HepG2 (cell line): ENCODE measurements at regions not wholly inside any gene's neighbourhood (a gene's known extent, or its start where the extent isn't known, plus 50 kb on each side); places are given as distances from the start of the nearest gene placed in this dataset.

Experiments
- ATAC-seq: fragments of 200-7000 bp; cut with Tn5 transposase; 3 replicates; pipeline ENCODE4 v1.9.1; 2020; ENCODE audit warnings: mild to moderate bottlenecking, moderate library complexity
- BruUV-seq: library from RNA; stranded (reverse); fragments of 400-500 nt; replicated peaks from 2 replicates; lab custom pipeline; 2021; lab: Mats Ljungman, UMichigan
- CTCF ChIA-PET: fragments of 300-600 bp; formaldehyde crosslinking; extraction: SDS; loops from one replicate; lab custom pipeline; 2021; ENCODE audit warnings: low total read pairs, inconsistent platforms, low intra/inter-chr PET ratio; lab: Yijun Ruan, JAX
- POLR2A ChIA-PET: fragments of 350-600 bp; sonication (Branson Sonifier 250); formaldehyde crosslinking; loops from one replicate; lab custom pipeline; 2020; ENCODE audit warnings: antibody characterized with exemption, inconsistent platforms; lab: Yijun Ruan, JAX
- DNase-seq: peaks from one replicate; pipeline ENCODE4 v3.0.0-alpha.2; 2015; ENCODE audit warnings: low spot score
- FAIRE-seq: peaks from 3 replicates; lab custom pipeline; 2011; peaks lifted over from hg19 to GRCh38; lab: Jason Lieb, UNC
- H2AFZ ChIP-seq: one replicate; pipeline ENCODE4 v1.6.1; 2011; ENCODE audit warnings: low read length, inconsistent platforms
- H3K27ac ChIP-seq: fragments of 300-600 bp; 3 replicates; pipeline ENCODE4 v1.8.0; 2011; ENCODE audit warnings: mixed run types, mild to moderate bottlenecking, mixed read lengths, low read length, inconsistent platforms; ENCODE audit not compliant: insufficient read depth; ENCODE audit errors: extremely low read length
- H3K27me3 ChIP-seq, 2 experiments: fragments of 200-600 bp in 1 of 2; 2 replicates in 1 of 2; 3 replicates in 1 of 2; pipeline versions ENCODE4 v1.6.0 to v1.8.0; 2011; ENCODE audit warnings: low read length in 2 of 2, mild to moderate bottlenecking in 2 of 2, moderate library complexity in 2 of 2, inconsistent platforms in 1 of 2; ENCODE audit not compliant: insufficient read depth in 2 of 2, control insufficient read depth in 1 of 2
- H3K36me3 ChIP-seq, 2 experiments: fragments of 200-600 bp in 1 of 2; replicated peaks in 1 of 2; 2 replicates in 1 of 2; 3 replicates in 1 of 2; pipeline versions ENCODE4 v1.5.1 to v1.8.0; 2011; ENCODE audit warnings: low read length in 2 of 2, inconsistent platforms in 1 of 2; ENCODE audit not compliant: insufficient read depth in 2 of 2, control insufficient read depth in 1 of 2
- H3K4me1 ChIP-seq: 2 replicates; pipeline ENCODE4 v1.5.1; 2012; ENCODE audit warnings: low read length, inconsistent platforms; ENCODE audit not compliant: insufficient read depth
- H3K4me2 ChIP-seq: 2 replicates; pipeline ENCODE4 v1.6.0; 2011; ENCODE audit warnings: low read depth, low read length, inconsistent platforms
- H3K4me3 ChIP-seq, 3 experiments: fragments of 200-600 bp in 1 of 3; sonication (generic), shearing (Covaris generic) in 1 of 3; replicated peaks in 1 of 3; 2 replicates each; pipeline ENCODE4 v1.5.1; 2011 to 2016; ENCODE audit warnings: low read length in 3 of 3, inconsistent platforms in 2 of 3, low read depth in 2 of 3, mild to moderate bottlenecking in 2 of 3, control low read depth in 1 of 3, mixed read lengths in 1 of 3; ENCODE audit not compliant: insufficient read depth in 1 of 3
- H3K79me2 ChIP-seq: one replicate; pipeline ENCODE4 v1.6.1; 2011; ENCODE audit warnings: low read length, inconsistent platforms; ENCODE audit not compliant: insufficient read depth
- H3K9ac ChIP-seq: 2 replicates; pipeline ENCODE4 v1.6.0; 2011; ENCODE audit warnings: mild to moderate bottlenecking, low read depth, low read length, inconsistent platforms; ENCODE audit not compliant: insufficient read depth
- H3K9me3 ChIP-seq: 2 replicates; pipeline ENCODE4 v1.5.1; 2012; ENCODE audit warnings: mild to moderate bottlenecking, low read length
- H4K20me1 ChIP-seq: 2 replicates; pipeline ENCODE4 v1.6.0; 2011; ENCODE audit warnings: inconsistent platforms, mild to moderate bottlenecking, low read length, moderate library complexity; ENCODE audit not compliant: insufficient read depth
- GPN1 ChIP-seq: sonication (generic); formaldehyde crosslinking; IDR thresholded peaks from 2 replicates; pipeline ENCODE4 v1.5.1; 2020; ENCODE audit warnings: missing genetic modification reagents, borderline replicate concordance
- IKZF4 ChIP-seq: sonication (generic); formaldehyde crosslinking; IDR thresholded peaks from 2 replicates; pipeline ENCODE4 v1.5.1; 2020; ENCODE audit warnings: borderline replicate concordance, mild to moderate bottlenecking, low read depth, missing genetic modification reagents; ENCODE audit errors: not compliant biosample characterization
- KDM2A ChIP-seq: sonication (generic); formaldehyde crosslinking; IDR thresholded peaks from 2 replicates; pipeline ENCODE4 v1.4.0; 2020; ENCODE audit warnings: low read depth, missing genetic modification reagents, borderline replicate concordance
- MBNL3 ChIP-seq: fragments of 250-450 bp; sonication (Bioruptor Pico); conservative IDR thresholded peaks from 2 replicates; pipeline ENCODE4 v1.8.0; 2022; ENCODE audit warnings: mild to moderate bottlenecking, inconsistent platforms
- NR0B2 ChIP-seq: sonication (generic); formaldehyde crosslinking; IDR thresholded peaks from 2 replicates; pipeline ENCODE4 v1.4.0; 2020; ENCODE audit warnings: mild to moderate bottlenecking, missing genetic modification reagents
- PAX8 ChIP-seq: sonication (generic); formaldehyde crosslinking; IDR thresholded peaks from 2 replicates; pipeline ENCODE4 v1.8.0; 2022; ENCODE audit warnings: mild to moderate bottlenecking, missing genetic modification reagents, borderline replicate concordance
- SPEN ChIP-seq: sonication (generic); formaldehyde crosslinking; IDR thresholded peaks from 2 replicates; pipeline ENCODE4 v1.5.1; 2020; ENCODE audit warnings: low read depth, mild to moderate bottlenecking, missing genetic modification reagents
- TEAD3 ChIP-seq: optimal IDR thresholded peaks from 2 replicates; pipeline ENCODE3; 2016; ENCODE audit warnings: borderline replicate concordance
- YEATS2 ChIP-seq: sonication (generic); formaldehyde crosslinking; IDR thresholded peaks from 2 replicates; pipeline ENCODE4 v1.4.0; 2020; ENCODE audit warnings: missing genetic modification reagents, borderline replicate concordance
- ZNF343 ChIP-seq: sonication (generic); formaldehyde crosslinking; IDR thresholded peaks from 2 replicates; pipeline ENCODE4 v1.4.0; 2020; ENCODE audit warnings: mild to moderate bottlenecking, missing genetic modification reagents
- ZNF564 ChIP-seq: sonication (generic); formaldehyde crosslinking; IDR thresholded peaks from 2 replicates; pipeline ENCODE4 v1.8.1; 2023; ENCODE audit warnings: mild to moderate bottlenecking, missing genetic modification reagents
- ZNF776 ChIP-seq: sonication (generic); formaldehyde crosslinking; IDR thresholded peaks from 2 replicates; pipeline ENCODE4 v1.4.0; 2020; ENCODE audit warnings: mild to moderate bottlenecking, missing genetic modification reagents
- WGBS: methylation state at CpG from one replicate; pipeline ENCODE4 v1.1.6; 2017; ENCODE audit warnings: low lambda C conversion rate; 5-methylcytosine and 5-hydroxymethylcytosine counted together
- in situ Hi-C: cut with HindIII; loops from 2 replicates; pipeline ENCODE4 v1.10.0; 2017; ENCODE audit warnings: low pct_unique_long_range_greater_than_20kb; ENCODE audit not compliant: extremely low pct_ligation_motif_present
- intact Hi-C: fragments of 100-400 bp; cut with micrococcal nuclease; formaldehyde crosslinking; loops from one replicate; pipeline ENCODE4 v1.10.0; 2022; ENCODE audit not compliant: unreplicated experiment
- TF ChIP-seq, protein P1 (sequence below): sonication (generic); formaldehyde crosslinking; IDR thresholded peaks from one replicate; pipeline ENCODE4 v1.5.1; 2020; ENCODE audit warnings: mild to moderate bottlenecking, missing genetic modification reagents; ENCODE audit errors: not compliant biosample characterization
- TF ChIP-seq, protein P2 (sequence below): sonication (generic); formaldehyde crosslinking; IDR thresholded peaks from 2 replicates; pipeline ENCODE4 v1.5.1; 2020; ENCODE audit warnings: missing genetic modification reagents, mild to moderate bottlenecking, borderline replicate concordance

DNA sequence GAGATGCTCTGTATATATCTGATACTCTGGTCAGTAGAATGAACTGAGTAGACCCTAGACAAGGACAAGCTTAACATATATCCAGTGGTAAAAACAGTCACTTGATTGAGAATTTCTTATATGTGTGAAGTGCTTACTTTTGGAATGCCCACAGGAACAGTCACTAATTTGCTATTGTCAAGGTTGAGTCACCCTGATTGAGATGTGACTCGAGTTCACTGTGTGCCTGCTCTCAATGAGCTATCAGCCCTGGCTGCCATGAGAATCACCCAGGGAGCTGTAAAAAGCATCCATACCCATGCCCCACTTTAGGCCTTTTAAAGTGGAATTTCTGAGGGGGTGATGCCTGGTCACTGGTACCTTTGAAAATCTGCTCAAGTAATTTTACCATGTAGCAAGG lies 283.7 kb downstream of the SUCLG1 start:
- Histone ChIP-seq H3K4me1 (0 out of 2 replicates have a peak, but pooled peaks cover 10% of the 10 kb centered on the region), H3K4me3 (no peak overlapping the region), H3K4me2 (no peak overlapping the region), H3K9me3 (no peaks in the 10 kb centered on the region), H3K27ac (no peak overlapping the region), H2AFZ (no peak overlapping the region), H3K27me3 (0 out of 5 replicates have a peak, but pooled peaks cover 0 to 2% of the 10 kb centered on the region in 2 experiments), H3K79me2 (no peaks in the 10 kb centered on the region), H4K20me1 (no peaks in the 10 kb centered on the region), H3K9ac (no peak overlapping the region), H3K36me3 (no peaks in the 10 kb centered on the region)
- CTCF ChIA-PET: no interaction called here
- WGBS: 11% methylated on average over 1 of the region's 1 CpG
- no peak for ATAC-seq
- POLR2A ChIA-PET: no interaction called here
- DNase-seq: no peak
- intact Hi-C loops (no loop called here), in situ Hi-C loops (no loop called here)
- BruUV-seq: no TSS peak
- no peak for FAIRE-seq
- no peak for TF ChIP-seq NR0B2
- TF ChIP-seq ZNF776 (CRISPR knock-in tag): no peak
- TF ChIP-seq MBNL3 (CRISPR knock-in tag): no peak
- TF ChIP-seq SPEN: no peak
- no peak for TF ChIP-seq GPN1 (CRISPR knock-in tag)
- TF ChIP-seq YEATS2: no peak
- no peak for TF ChIP-seq TEAD3 (CRISPR knock-in tag)
- TF ChIP-seq ZNF564: no peak
- no peak for TF ChIP-seq PAX8 (CRISPR knock-in tag)
- TF ChIP-seq, protein P1, sequence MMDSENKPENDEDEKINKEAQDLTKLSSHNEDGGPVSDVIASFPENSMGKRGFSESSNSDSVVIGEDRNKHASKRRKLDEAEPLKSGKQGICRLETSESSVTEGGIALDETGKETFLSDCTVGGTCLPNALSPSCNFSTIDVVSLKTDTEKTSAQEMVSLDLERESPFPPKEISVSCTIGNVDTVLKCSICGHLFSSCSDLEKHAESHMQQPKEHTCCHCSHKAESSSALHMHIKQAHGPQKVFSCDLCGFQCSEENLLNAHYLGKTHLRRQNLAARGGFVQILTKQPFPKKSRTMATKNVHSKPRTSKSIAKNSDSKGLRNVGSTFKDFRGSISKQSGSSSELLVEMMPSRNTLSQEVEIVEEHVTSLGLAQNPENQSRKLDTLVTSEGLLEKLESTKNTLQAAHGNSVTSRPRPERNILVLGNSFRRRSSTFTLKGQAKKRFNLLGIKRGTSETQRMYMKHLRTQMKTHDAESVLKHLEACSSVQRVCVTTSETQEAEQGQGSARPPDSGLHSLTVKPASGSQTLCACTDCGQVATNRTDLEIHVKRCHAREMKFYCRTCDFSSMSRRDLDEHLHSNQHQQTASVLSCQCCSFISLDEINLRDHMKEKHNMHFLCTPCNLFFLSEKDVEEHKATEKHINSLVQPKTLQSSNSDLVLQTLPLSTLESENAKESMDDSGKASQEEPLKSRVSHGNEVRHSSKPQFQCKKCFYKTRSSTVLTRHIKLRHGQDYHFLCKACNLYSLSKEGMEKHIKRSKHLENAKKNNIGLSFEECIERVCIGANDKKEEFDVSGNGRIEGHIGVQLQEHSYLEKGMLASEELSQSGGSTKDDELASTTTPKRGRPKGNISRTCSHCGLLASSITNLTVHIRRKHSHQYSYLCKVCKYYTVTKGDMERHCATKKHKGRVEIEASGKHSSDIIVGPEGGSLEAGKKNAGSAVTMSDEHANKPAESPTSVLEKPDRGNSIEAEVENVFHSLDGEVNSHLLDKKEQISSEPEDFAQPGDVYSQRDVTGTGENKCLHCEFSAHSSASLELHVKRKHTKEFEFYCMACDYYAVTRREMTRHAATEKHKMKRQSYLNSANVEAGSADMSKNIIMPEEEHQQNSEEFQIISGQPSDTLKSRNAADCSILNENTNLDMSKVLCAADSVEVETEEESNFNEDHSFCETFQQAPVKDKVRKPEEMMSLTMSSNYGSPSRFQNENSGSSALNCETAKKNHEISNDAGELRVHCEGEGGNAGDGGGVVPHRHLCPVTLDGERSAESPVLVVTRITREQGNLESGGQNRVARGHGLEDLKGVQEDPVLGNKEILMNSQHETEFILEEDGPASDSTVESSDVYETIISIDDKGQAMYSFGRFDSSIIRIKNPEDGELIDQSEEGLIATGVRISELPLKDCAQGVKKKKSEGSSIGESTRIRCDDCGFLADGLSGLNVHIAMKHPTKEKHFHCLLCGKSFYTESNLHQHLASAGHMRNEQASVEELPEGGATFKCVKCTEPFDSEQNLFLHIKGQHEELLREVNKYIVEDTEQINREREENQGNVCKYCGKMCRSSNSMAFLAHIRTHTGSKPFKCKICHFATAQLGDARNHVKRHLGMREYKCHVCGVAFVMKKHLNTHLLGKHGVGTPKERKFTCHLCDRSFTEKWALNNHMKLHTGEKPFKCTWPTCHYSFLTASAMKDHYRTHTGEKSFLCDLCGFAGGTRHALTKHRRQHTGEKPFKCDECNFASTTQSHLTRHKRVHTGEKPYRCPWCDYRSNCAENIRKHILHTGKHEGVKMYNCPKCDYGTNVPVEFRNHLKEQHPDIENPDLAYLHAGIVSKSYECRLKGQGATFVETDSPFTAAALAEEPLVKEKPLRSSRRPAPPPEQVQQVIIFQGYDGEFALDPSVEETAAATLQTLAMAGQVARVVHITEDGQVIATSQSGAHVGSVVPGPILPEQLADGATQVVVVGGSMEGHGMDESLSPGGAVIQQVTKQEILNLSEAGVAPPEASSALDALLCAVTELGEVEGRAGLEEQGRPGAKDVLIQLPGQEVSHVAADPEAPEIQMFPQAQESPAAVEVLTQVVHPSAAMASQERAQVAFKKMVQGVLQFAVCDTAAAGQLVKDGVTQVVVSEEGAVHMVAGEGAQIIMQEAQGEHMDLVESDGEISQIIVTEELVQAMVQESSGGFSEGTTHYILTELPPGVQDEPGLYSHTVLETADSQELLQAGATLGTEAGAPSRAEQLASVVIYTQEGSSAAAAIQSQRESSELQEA (CRISPR knock-in tag): no peak
- TF ChIP-seq, protein P2, sequence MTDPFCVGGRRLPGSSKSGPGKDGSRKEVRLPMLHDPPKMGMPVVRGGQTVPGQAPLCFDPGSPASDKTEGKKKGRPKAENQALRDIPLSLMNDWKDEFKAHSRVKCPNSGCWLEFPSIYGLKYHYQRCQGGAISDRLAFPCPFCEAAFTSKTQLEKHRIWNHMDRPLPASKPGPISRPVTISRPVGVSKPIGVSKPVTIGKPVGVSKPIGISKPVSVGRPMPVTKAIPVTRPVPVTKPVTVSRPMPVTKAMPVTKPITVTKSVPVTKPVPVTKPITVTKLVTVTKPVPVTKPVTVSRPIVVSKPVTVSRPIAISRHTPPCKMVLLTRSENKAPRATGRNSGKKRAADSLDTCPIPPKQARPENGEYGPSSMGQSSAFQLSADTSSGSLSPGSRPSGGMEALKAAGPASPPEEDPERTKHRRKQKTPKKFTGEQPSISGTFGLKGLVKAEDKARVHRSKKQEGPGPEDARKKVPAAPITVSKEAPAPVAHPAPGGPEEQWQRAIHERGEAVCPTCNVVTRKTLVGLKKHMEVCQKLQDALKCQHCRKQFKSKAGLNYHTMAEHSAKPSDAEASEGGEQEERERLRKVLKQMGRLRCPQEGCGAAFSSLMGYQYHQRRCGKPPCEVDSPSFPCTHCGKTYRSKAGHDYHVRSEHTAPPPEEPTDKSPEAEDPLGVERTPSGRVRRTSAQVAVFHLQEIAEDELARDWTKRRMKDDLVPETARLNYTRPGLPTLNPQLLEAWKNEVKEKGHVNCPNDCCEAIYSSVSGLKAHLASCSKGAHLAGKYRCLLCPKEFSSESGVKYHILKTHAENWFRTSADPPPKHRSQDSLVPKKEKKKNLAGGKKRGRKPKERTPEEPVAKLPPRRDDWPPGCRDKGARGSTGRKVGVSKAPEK (CRISPR knock-in tag): no peak
- no peak for TF ChIP-seq ZNF343 (CRISPR knock-in tag)
- TF ChIP-seq KDM2A (CRISPR knock-in tag): no peak
- TF ChIP-seq IKZF4 (CRISPR knock-in tag): no peak
